ENCODE measurements at regions not wholly inside any gene's neighbourhood (a gene's known extent, or its start where the extent isn't known, plus 50 kb on each side); places are given as distances from the start of the nearest gene placed in this dataset.

DNA sequence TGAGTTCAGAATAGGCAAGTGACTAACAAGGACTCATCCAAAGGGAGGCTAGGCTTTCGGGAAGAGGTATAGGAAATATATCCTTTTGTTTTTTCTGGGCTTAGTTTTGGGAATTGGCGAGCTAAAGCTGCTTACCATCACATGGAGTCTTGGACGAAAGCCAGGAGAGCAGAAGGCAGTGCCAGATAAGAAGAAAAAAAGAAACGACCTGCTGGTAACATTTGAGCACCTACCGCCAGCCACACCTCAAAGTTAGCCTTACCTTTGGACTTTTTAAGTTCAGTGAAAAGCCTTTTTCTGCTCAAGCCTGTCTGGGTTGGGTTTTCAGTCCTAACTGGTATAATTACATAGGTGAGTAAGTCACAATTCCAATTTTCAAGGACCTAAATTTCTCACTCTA is 85.1 kb upstream of the LCORL start:
- H3K9me3 Mint-ChIP-seq = peaks cover 0 to 2% (median 0%) of the 10 kb centered on the region in 7 donors

DNA sequence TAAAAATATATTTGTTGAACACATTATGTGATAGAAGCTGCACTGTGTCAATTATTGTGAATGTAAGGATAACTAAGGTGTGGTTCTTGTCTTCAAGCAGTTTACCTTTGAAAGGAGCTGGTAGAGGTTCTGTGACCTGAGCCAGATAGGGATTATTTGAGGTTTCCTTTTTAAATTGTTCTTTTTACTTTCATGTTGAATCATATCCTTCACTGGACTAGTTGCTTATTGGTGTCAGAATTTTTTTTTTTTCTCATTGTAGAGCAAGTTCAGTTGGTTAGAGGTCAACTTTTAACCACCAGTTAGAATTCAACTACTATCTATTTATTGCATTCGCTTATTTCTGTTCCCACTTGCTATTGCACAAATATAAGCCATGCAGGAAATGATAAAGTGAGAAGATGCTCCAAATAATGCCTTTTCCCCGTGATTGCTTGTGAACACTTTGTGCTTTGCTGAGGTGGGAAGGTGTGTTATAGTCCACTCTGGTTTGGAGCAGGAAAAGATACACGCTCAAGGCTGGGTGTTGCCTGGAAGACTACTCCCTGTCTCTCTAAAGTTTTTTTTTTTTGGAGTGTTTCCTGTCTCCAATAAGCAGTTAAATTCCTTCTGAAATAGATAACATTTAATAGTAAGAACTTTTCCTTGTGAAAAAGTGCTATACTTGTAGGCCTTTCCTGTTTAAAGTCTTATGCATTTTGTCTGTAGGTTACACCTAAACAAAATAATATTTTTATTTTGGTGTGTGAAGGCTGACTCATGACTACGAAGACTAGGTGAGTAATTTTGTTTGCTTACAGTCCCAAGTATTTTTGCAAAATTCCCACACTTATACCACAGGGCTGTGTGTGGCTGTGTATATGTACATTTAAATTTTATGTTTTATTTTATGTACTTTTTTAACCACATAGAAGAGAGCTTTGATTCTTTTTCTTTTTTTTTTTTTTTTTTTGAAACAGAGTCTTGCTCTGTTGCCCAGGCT is 83.8 kb upstream of the LCORL start:
- no peaks in the 10 kb centered on the region for H3K4me1 Mint-ChIP-seq
- DNase-seq = no peak
- Histone ChIP-seq H3K79me2 (ENCODE audit: insufficient read depth, low read length) (no peaks in the 10 kb centered on the region), H2AFZ (ENCODE audit: insufficient read depth, low read depth, low read length, poor library complexity, severe bottlenecking) (no peak overlapping the region), H3K9ac (ENCODE audit: insufficient read depth, low read length, poor library complexity, severe bottlenecking) (no peak overlapping the region), H3K27me3 (ENCODE audit: control insufficient read depth in 2 of 2, insufficient read depth in 2 of 2, low read length in 2 of 2) (no peaks in the 10 kb centered on the region), H3K36me3 (replicated peaks in 1 of 2; ENCODE audit: control insufficient read depth in 1 of 2, insufficient read depth in 2 of 2, low read length in 2 of 2) (no peaks in the 10 kb centered on the region), H3K4me1 (ENCODE audit: control insufficient read depth in 1 of 2, insufficient read depth in 2 of 2, low read length in 2 of 2) (no peaks in the 10 kb centered on the region), H4K20me1 (ENCODE audit: insufficient read depth, low read length) (no peaks in the 10 kb centered on the region), H3K27ac (ENCODE audit: low read depth in 1 of 2, low read length in 2 of 2) (no peak overlapping the region), H3K4me3 (replicated peaks in 1 of 3; ENCODE audit: low read depth in 2 of 3, low read length in 3 of 3) (no peak overlapping the region), H3K4me2 (replicated peaks; ENCODE audit: extremely low read depth, low read length, poor library complexity, severe bottlenecking) (no peak overlapping the region), H3K9me3 (replicated peaks in 1 of 2; ENCODE audit: control insufficient read depth in 1 of 2, insufficient read depth in 1 of 2, low read length in 2 of 2) (no peaks in the 10 kb centered on the region)
- 83% methylated on average over 1 of the region's 4 CpGs for WGBS (ENCODE audit: insufficient coverage)
- H3K9me3 Mint-ChIP-seq = peaks cover 0 to 2% (median 0%) of the 10 kb centered on the region in 7 donors
- H3K27ac Mint-ChIP-seq = no peak overlapping the region
- intact Hi-C loops (cut with micrococcal nuclease) = no loop called here
- TF ChIP-seq, protein P1, sequence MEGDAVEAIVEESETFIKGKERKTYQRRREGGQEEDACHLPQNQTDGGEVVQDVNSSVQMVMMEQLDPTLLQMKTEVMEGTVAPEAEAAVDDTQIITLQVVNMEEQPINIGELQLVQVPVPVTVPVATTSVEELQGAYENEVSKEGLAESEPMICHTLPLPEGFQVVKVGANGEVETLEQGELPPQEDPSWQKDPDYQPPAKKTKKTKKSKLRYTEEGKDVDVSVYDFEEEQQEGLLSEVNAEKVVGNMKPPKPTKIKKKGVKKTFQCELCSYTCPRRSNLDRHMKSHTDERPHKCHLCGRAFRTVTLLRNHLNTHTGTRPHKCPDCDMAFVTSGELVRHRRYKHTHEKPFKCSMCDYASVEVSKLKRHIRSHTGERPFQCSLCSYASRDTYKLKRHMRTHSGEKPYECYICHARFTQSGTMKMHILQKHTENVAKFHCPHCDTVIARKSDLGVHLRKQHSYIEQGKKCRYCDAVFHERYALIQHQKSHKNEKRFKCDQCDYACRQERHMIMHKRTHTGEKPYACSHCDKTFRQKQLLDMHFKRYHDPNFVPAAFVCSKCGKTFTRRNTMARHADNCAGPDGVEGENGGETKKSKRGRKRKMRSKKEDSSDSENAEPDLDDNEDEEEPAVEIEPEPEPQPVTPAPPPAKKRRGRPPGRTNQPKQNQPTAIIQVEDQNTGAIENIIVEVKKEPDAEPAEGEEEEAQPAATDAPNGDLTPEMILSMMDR (IDR thresholded peaks at IDR 0.05) = no peak
- peaks cover 0 to 2% (median 0%) of the 10 kb centered on the region in 3 donors for H3K27me3 Mint-ChIP-seq (ENCODE audit: low read depth in 3 of 3)
- H3K36me3 Mint-ChIP-seq = no peaks in the 10 kb centered on the region
- no peak overlapping the region for H3K4me3 Mint-ChIP-seq

More for the DNA sequence above, 85.1 kb upstream of the LCORL start:
- H3K4me1 Mint-ChIP-seq = no peaks in the 10 kb centered on the region
- no peak overlapping the region for H3K4me3 Mint-ChIP-seq
- Histone ChIP-seq H2AFZ (ENCODE audit: insufficient read depth, low read depth, low read length, poor library complexity, severe bottlenecking) (no peak overlapping the region), H3K9me3 (replicated peaks in 1 of 2; ENCODE audit: control insufficient read depth in 1 of 2, insufficient read depth in 1 of 2, low read length in 2 of 2) (no peaks in the 10 kb centered on the region), H3K36me3 (replicated peaks in 1 of 2; ENCODE audit: control insufficient read depth in 1 of 2, insufficient read depth in 2 of 2, low read length in 2 of 2) (no peaks in the 10 kb centered on the region), H3K4me2 (replicated peaks; ENCODE audit: extremely low read depth, low read length, poor library complexity, severe bottlenecking) (no peak overlapping the region), H3K27me3 (ENCODE audit: control insufficient read depth in 2 of 2, insufficient read depth in 2 of 2, low read length in 2 of 2) (no peaks in the 10 kb centered on the region), H3K4me1 (ENCODE audit: control insufficient read depth in 1 of 2, insufficient read depth in 2 of 2, low read length in 2 of 2) (no peaks in the 10 kb centered on the region), H3K79me2 (ENCODE audit: insufficient read depth, low read length) (no peaks in the 10 kb centered on the region), H3K4me3 (replicated peaks in 1 of 3; ENCODE audit: low read depth in 2 of 3, low read length in 3 of 3) (no peak overlapping the region), H3K9ac (ENCODE audit: insufficient read depth, low read length, poor library complexity, severe bottlenecking) (no peak overlapping the region), H3K27ac (ENCODE audit: low read depth in 1 of 2, low read length in 2 of 2) (no peak overlapping the region), H4K20me1 (ENCODE audit: insufficient read depth, low read length) (no peaks in the 10 kb centered on the region)
- H3K36me3 Mint-ChIP-seq = no peaks in the 10 kb centered on the region
- intact Hi-C loops (cut with micrococcal nuclease) = no loop called here
- TF ChIP-seq, protein P1 (IDR thresholded peaks at IDR 0.05) = no peak
- no peak for DNase-seq
- peaks cover 0 to 2% (median 0%) of the 10 kb centered on the region in 3 donors for H3K27me3 Mint-ChIP-seq (ENCODE audit: low read depth in 3 of 3)
- WGBS (ENCODE audit: insufficient coverage) = 92% methylated on average over 2 of the region's 5 CpGs
- H3K27ac Mint-ChIP-seq = no peak overlapping the region
